ENCODE measurements at regions not wholly inside any gene's neighbourhood (a gene's known extent, or its start where the extent isn't known, plus 50 kb on each side); places are given as distances from the start of the nearest gene placed in this dataset.
A peak's percentile ranks its signal among the peaks of the same experiment; 100 is the strongest.

DNA sequence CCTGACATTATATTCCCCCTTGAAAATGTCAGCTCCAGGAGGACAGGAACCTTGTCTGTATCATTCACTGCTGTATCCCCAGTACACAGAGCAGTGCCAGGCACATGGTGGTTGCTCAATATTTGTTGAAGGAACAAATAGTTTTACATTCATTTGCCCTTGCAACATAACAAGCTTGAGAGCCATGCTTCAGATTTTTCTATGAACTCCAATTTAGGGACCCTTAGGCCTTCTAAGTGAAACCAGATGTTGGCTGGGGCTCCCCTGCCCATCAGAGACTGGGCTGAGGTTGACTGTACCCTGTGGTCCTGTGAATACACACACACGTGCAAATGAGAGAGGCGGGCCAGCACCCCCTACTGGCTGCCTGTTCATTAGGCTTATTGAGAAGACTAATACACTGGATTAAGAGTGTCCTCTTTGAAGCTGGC is 214.9 kb upstream of the WWC1 start:
- Mint-ChIP-seq H3K27me3 (peaks cover 2% of the 10 kb centered on the region), H3K9me3 (no peaks in the 10 kb centered on the region), H3K4me1 (ENCODE audit: low read depth) (peaks cover 3% of the 10 kb centered on the region), H3K27ac (no peak overlapping the region), H3K4me3 (no peak overlapping the region), H3K36me3 (no peaks in the 10 kb centered on the region)
- peak; percentile 15 for DNase-seq
- POLR2A ChIA-PET = no interaction called here
- CTCF ChIA-PET = interaction anchor here (1.3 kb wide), 1 partner anchor 14 kb away, joined by 3 read pairs; no protein-coding TSS in a partner anchor
- intact Hi-C loops (cut with micrococcal nuclease) = no loop called here

GRCh38 chr5:168085261-168086031 is 206.0 kb upstream of the WWC1 start:
- intact Hi-C loops (cut with micrococcal nuclease) = no loop called here
- no peak overlapping the region for H3K27ac Mint-ChIP-seq
- no peaks in the 10 kb centered on the region for H3K4me1 Mint-ChIP-seq (ENCODE audit: low read depth)
- H3K9me3 Mint-ChIP-seq = no peaks in the 10 kb centered on the region
- ChIA-PET POLR2A (no interaction called here), CTCF (no interaction called here)
- no peak for DNase-seq
- no peaks in the 10 kb centered on the region for H3K36me3 Mint-ChIP-seq
- no peak overlapping the region for H3K4me3 Mint-ChIP-seq
- H3K27me3 Mint-ChIP-seq = peaks cover 6% of the 10 kb centered on the region

GRCh38 chr5:168086104-168086610 is 205.3 kb upstream of the WWC1 start:
- Mint-ChIP-seq H3K4me1 (ENCODE audit: low read depth) (no peaks in the 10 kb centered on the region), H3K36me3 (no peaks in the 10 kb centered on the region), H3K9me3 (no peaks in the 10 kb centered on the region), H3K4me3 (no peak overlapping the region), H3K27me3 (peaks cover 4% of the 10 kb centered on the region), H3K27ac (no peak overlapping the region)
- DNase-seq = no peak
- ChIA-PET CTCF (no interaction called here), POLR2A (no interaction called here)
- intact Hi-C loops (cut with micrococcal nuclease) = no loop called here

GRCh38 chr5:168086746-168087145 is 204.7 kb upstream of the WWC1 start:
- Mint-ChIP-seq H3K9me3 (no peaks in the 10 kb centered on the region), H3K27me3 (peaks cover 4% of the 10 kb centered on the region), H3K36me3 (no peaks in the 10 kb centered on the region), H3K27ac (no peak overlapping the region), H3K4me3 (no peak overlapping the region), H3K4me1 (ENCODE audit: low read depth) (no peaks in the 10 kb centered on the region)
- ChIA-PET POLR2A (no interaction called here), CTCF (no interaction called here)
- DNase-seq = no peak
- intact Hi-C loops (cut with micrococcal nuclease) = no loop called here

GRCh38 chr5:168088410-168089173 is 202.9 kb upstream of the WWC1 start:
- no peaks in the 10 kb centered on the region for H3K9me3 Mint-ChIP-seq
- CTCF ChIA-PET = no interaction called here
- POLR2A ChIA-PET = no interaction called here
- peaks cover 4% of the 10 kb centered on the region for H3K27me3 Mint-ChIP-seq
- H3K4me1 Mint-ChIP-seq (ENCODE audit: low read depth) = no peaks in the 10 kb centered on the region
- no peak overlapping the region for H3K4me3 Mint-ChIP-seq
- intact Hi-C loops (cut with micrococcal nuclease) = no loop called here
- DNase-seq = no peak
- H3K27ac Mint-ChIP-seq = no peak overlapping the region
- H3K36me3 Mint-ChIP-seq = no peaks in the 10 kb centered on the region

GRCh38 chr5:168089201-168089887 is 202.1 kb upstream of the WWC1 start:
- POLR2A ChIA-PET = no interaction called here
- intact Hi-C loops (cut with micrococcal nuclease) = no loop called here
- Mint-ChIP-seq H3K27me3 (peaks cover 4% of the 10 kb centered on the region), H3K4me3 (no peak overlapping the region), H3K4me1 (ENCODE audit: low read depth) (no peaks in the 10 kb centered on the region), H3K27ac (no peak overlapping the region), H3K9me3 (no peaks in the 10 kb centered on the region), H3K36me3 (no peaks in the 10 kb centered on the region)
- DNase-seq = no peak
- CTCF ChIA-PET = interaction anchor here (1.5 kb wide), 1 partner anchor 13 kb away, joined by 3 read pairs; no protein-coding TSS in a partner anchor

DNA sequence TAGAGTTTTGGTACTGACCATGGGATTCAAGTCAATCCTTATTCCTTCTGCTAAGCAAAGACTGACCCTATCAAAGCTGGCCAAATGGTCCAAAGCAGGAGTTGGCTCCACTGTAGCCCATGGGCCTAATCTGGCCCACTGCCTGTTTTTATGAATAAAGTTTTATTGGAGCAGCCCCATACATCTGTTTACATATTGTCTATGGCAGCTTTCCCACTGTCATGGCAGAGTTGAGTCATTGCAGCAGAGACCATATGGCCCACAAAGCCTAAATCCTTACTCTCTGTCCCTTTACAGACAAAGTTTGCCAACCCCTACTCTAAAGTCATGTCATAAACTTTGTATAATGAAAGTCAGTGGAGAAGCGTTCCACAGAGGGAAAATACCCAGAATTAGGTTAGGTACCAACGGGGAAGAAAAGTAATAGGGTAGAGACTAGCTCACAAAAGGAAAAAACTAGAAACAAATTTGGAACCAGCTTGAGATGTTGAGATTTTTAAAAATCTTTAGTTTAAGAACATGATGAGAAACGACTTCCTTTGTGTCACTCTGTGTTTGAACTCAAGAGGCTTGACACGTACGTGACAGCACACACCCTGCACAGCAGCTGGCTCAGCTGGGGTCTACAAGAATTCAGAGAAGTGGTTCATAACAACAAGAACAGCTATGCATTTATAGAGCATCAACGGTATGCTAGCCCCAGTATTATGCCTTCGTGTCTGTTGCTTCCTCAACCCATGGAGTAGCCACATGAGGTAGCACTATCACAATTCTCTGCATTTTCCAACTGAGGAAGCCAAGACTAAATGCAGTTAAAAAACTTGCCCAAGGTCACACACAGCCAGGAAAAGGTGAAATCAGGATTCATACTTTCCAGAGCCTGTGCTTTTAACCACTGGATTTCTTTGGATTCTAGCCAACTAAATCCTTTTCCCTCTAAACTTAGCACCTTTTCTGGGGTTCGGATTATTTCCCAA is 198.9 kb upstream of the WWC1 start:
- ChIA-PET POLR2A (no interaction called here), CTCF (no interaction called here)
- no peaks in the 10 kb centered on the region for H3K36me3 Mint-ChIP-seq
- H3K4me3 Mint-ChIP-seq = no peak overlapping the region
- intact Hi-C loops (cut with micrococcal nuclease) = no loop called here
- no peaks in the 10 kb centered on the region for H3K4me1 Mint-ChIP-seq (ENCODE audit: low read depth)
- H3K27ac Mint-ChIP-seq = no peak overlapping the region
- no peaks in the 10 kb centered on the region for H3K9me3 Mint-ChIP-seq
- DNase-seq = no peak
- no peaks in the 10 kb centered on the region for H3K27me3 Mint-ChIP-seq

- intact Hi-C loops (cut with micrococcal nuclease) = no loop called here
- H3K27ac Mint-ChIP-seq = no peak overlapping the region
- H3K9me3 Mint-ChIP-seq = no peaks in the 10 kb centered on the region
- POLR2A ChIA-PET = no interaction called here
- CTCF ChIA-PET = no interaction called here
- no peak overlapping the region for H3K4me3 Mint-ChIP-seq
- H3K27me3 Mint-ChIP-seq = no peaks in the 10 kb centered on the region
- H3K36me3 Mint-ChIP-seq = no peaks in the 10 kb centered on the region
- no peak for DNase-seq
- H3K4me1 Mint-ChIP-seq (ENCODE audit: low read depth) = no peaks in the 10 kb centered on the region
Measured at GRCh38 chr5:168093200-168093910, 198.1 kb upstream of the WWC1 start.

- Mint-ChIP-seq H3K36me3 (no peaks in the 10 kb centered on the region), H3K9me3 (no peaks in the 10 kb centered on the region), H3K4me1 (ENCODE audit: low read depth) (no peaks in the 10 kb centered on the region), H3K27ac (no peak overlapping the region), H3K27me3 (no peaks in the 10 kb centered on the region), H3K4me3 (no peak overlapping the region)
- CTCF ChIA-PET = no interaction called here
- intact Hi-C loops (cut with micrococcal nuclease) = no loop called here
- POLR2A ChIA-PET = no interaction called here
- no peak for DNase-seq
Measured at GRCh38 chr5:168096525-168096924, 194.9 kb upstream of the WWC1 start.

DNA sequence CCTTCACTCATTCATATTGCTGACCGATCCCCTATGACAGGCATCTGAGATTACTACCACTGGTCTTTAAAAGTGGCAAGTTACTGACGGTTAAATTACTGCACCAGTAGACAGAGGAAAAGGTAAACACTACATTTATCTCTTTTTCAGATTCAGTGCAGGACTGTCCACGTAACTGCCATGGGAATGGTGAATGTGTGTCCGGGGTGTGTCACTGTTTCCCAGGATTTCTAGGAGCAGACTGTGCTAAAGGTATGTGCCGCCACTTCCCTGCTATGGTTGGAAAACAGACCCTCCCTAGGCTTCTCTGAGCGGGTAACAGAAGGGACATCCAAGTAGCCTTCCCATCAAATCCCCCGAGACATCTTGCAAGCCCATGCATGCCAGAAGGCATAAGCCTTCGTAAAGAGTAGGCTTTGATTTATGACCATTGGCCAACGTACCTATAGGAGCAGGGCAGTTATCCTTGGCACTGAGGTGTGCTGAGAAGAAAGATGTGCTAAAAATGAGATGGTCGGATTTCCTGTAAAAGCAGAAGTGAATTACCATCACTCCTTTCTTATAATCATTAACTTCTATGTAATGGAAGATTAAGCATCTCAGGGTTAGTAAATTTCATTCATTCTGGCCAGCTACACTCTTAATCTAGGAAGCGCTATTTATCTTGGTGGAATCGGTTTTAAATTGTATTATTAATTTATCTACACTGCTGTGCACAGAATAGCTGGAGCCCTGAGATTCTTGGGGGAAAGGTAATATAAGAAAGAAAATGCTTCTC is 193.4 kb upstream of the WWC1 start:
- no peaks in the 10 kb centered on the region for H3K36me3 Mint-ChIP-seq
- H3K4me1 Mint-ChIP-seq (ENCODE audit: low read depth) = no peaks in the 10 kb centered on the region
- DNase-seq = no peak
- no peak overlapping the region for H3K4me3 Mint-ChIP-seq
- H3K27ac Mint-ChIP-seq = no peak overlapping the region
- ChIA-PET POLR2A (no interaction called here), CTCF (no interaction called here)
- no peaks in the 10 kb centered on the region for H3K9me3 Mint-ChIP-seq
- H3K27me3 Mint-ChIP-seq = no peaks in the 10 kb centered on the region
- intact Hi-C loops (cut with micrococcal nuclease) = no loop called here

- POLR2A ChIA-PET = no interaction called here
- Mint-ChIP-seq H3K4me1 (ENCODE audit: low read depth) (no peaks in the 10 kb centered on the region), H3K36me3 (no peaks in the 10 kb centered on the region), H3K27ac (no peak overlapping the region), H3K4me3 (no peak overlapping the region), H3K9me3 (no peaks in the 10 kb centered on the region), H3K27me3 (no peaks in the 10 kb centered on the region)
- CTCF ChIA-PET = no interaction called here
- DNase-seq = no peak
- intact Hi-C loops (cut with micrococcal nuclease) = no loop called here
Measured at GRCh38 chr5:168101352-168101751, 190.1 kb upstream of the WWC1 start.
